ENCODE measurements at regions not wholly inside any gene's neighbourhood (a gene's known extent, or its start where the extent isn't known, plus 50 kb on each side); places are given as distances from the start of the nearest gene placed in this dataset.
"Not testable (repeated sequence)": the region's sequence is repeated elsewhere in the genome, so short reads cannot be mapped to it uniquely, and the experiment has no call there.

- DNase-seq = no peak
These were observed 803.6 kb upstream of the ADGRL3 start for GRCh38 chr4:60396341-60397049.

GRCh38 chr4:60400593-60400992 is 799.5 kb upstream of the ADGRL3 start:
- no peak for DNase-seq

DNA sequence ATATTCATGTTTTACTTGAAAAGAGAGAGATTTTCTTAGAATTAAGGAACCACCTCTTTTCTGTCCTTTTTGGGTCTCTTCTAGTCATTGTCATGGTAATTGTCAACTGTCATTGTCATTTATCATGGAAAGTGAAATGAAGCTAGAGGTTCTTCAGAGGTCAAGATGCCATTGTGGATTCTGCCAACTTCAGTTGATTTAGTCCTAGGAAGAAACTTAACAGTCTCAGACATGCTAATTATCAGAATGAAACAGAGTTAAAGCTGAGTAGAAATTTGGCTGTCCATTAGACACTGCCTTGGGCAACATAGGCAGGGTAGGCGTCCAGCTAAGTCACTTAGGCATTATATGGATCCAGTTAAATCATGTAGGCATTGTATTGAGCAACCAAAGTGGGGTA is 796.1 kb upstream of the ADGRL3 start:
- no peak for DNase-seq

- no peak for DNase-seq
These were observed 777.7 kb upstream of the ADGRL3 start for GRCh38 chr4:60422439-60422838.

DNA sequence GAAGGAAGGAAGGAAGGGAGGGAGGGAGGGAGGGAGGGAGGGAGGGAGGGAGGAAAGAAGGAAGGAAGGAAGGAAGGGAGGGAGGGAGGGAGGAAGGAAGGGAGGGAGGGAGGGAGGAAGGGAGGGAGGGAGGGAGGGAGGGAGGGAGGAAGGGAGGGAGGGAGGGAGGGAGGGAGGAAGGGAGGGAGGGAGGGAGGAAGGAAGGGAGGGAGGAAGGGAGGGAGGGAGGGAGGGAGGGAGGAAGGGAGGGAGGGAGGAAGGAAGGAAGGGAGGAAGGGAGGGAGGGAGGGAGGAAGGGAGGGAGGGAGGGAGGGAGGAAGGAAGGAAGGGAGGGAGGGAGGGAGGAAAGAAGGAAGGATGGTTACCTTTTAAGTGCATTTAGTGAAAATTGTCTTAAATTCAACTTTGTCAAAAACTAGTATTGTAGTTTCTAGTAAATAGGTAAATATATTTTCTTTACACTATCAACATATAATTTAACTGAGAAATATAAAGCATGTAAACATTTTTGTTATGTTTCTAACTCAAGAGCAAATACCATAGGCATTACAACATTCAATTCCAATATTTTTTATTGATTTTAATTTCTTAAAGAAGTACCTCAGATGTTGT is 776.4 kb upstream of the ADGRL3 start:
- not testable (repeated sequence) for DNase-seq

GRCh38 chr4:60432911-60433310 is 767.2 kb upstream of the ADGRL3 start:
- DNase-seq = no peak

- DNase-seq = no peak
These were observed 757.1 kb upstream of the ADGRL3 start for GRCh38 chr4:60443068-60443467.

DNA sequence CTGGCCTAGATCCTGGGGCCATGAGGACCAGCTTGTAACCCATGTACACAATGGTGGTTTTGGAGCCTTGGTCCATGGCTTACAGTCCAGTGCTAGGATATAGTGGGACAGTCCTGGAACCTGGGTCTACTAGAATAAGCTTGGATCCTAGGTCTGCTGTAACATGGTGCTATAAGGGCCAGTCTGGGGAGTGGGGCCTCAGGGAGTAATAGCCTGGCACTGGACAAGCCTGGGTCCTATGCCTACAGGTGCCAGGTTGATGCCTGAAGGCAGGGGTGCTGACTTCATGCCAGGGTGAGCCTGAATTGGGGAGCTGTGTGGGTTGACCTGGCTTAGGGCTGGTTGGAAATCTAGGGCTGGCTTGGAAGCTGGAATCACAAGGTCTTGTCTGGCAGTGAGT is 756.3 kb upstream of the ADGRL3 start:
- no peak for DNase-seq

GRCh38 chr4:60450054-60450453 is 750.1 kb upstream of the ADGRL3 start:
- DNase-seq = no peak

DNA sequence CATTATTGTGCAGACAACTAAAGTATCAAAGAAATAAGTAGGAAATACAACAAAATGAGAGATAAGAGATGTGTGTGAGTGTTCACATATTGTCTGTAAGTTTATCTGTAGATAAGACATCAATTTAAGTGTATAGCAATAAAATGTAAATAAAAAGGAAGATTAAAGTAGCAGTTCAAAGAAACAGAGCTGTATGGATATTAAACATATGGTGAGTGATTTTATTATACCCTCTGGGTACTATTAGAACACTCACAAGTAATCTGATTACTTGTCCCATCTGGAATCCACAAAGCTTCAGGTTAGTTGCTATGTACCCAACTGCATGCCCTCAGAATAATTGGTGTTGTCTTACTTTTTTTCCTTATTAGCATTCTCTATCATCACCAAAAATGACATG is 747.9 kb upstream of the ADGRL3 start:
- DNase-seq = no peak

DNA sequence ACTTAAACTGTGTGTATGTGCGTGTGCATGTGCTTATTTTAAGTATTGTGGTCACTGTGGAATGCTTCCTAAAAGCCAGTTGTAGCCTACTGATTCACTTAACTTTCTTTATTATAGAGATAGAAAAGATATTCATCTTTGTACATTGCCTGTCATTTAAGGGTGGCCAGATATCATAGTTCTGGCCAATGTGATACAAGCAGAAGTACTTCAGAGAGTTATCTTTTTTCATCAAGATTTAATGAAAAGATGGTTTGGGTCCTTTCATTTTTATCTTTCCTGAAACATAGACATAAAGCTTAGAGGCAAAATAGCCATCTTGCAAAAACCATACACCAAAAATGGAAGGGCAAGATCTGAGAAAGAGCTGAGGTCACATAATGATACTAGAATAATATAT is 744.7 kb upstream of the ADGRL3 start:
- no peak for DNase-seq

DNA sequence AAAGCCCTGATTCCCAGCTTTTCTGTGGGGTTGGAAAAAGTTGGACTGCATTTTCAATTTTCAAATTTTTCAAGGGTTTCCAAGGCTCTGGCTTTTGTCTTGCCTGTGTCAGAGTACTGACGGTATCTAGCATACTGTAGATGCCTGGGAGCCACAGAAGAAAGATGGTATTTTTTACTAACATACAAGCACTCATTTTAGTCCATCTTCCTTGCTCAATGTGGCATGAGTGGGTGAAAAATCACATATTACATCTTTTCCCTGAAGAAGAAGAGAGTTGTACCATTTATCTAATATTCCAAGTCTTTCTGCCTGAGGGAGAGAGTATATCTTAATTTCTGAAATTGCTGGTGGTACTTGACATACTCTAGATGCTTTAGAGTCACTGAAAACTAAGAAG is 738.6 kb upstream of the ADGRL3 start:
- no peak for DNase-seq

DNA sequence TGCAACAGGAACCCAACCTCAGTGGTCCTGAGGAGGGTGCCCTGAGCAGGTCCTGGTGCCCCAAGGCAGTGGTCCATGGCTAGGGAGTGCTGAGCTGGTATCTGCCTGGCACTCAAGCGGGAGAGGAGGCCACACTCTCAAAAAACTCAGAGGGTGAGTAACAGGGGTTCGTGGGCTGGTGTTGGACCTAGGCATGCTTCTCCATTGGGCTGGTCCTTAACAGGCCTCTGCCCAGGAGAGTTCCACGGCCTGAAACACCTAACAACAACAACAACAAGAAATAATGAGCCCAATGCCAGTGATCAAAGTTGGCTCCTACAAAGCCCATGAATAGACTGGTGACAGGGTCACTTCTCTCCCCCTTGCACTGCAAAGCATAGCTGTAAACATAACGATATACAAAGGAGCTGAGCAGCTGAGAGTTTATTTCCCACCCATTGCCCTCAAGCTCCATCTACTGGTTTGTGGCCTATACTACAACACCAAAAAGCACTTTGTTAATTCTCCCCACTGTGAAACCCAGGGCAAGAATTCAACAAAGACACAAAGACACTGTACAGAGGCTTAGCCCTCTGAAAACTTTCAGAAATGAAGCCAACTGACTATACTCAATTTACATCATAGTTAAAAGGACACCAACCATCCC is 736.1 kb upstream of the ADGRL3 start:
- no peak for DNase-seq

GRCh38 chr4:60482921-60483351 is 717.2 kb upstream of the ADGRL3 start:
- no peak for DNase-seq

DNA sequence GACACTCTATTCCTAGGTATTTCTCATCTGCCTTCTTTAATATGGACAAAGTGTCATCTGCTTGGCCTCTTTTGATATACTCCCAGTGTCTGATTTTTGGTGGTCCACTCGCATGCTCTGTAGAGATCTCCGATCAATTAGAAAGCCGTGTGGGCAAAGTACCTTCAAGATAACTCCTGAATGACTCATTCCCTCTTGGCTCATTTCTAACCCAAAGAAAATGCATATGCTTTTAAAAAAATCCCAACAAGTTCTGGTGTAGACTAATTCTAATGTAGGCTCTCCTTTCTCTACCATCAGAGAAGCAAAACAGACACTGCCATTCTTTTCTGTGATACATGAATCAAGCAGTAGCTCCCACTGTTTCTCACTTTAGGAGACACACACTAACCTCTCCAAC is 714.9 kb upstream of the ADGRL3 start:
- no peak for DNase-seq

- DNase-seq = not testable (repeated sequence)
These were observed 712.9 kb upstream of the ADGRL3 start for GRCh38 chr4:60487118-60487761.

DNA sequence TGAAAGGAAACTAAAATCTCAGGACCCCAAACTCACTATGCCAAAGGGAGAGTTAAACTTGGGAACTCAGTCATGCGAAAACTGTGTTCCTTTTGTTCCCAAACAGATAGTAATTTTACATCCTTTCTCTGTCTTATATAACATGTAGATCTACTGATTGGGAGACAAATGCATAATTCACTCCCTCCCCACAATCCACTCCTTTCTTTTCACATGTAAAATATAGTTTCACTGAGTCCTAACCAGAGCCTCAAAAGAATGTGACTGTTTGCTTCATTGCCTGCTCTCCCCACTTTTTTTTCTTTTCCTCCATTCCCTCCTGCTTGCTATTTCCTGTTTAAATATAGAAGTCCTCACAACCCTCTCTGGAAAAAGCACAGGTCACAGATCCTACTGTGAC is 699.3 kb upstream of the ADGRL3 start:
- DNase-seq = no peak

- DNase-seq = no peak
These were observed 697.4 kb upstream of the ADGRL3 start for GRCh38 chr4:60502733-60503132.

GRCh38 chr4:60506061-60506460 is 694.1 kb upstream of the ADGRL3 start:
- DNase-seq = no peak

- no peak for DNase-seq
These were observed 677.9 kb upstream of the ADGRL3 start for GRCh38 chr4:60522265-60522664.

GRCh38 chr4:60531776-60532379 is 668.2 kb upstream of the ADGRL3 start:
- DNase-seq = no peak

DNA sequence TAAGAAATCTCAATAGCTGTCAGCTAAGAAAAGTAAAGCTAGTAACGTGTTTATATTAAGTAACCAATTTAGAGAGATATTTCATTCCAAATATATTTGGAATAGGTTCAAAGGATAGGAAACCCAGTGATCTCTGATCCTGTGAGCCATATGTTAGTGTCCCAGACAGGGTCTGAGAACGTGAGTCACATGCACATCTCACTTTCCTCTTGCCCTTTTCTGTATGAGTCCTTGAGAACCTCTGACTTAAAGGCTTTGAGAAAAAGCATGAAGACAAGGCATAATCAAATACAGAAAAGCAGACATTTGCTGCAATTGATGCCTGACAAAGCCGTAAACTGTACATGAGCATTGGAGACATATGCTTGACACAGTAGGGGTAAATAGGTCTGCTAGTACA is 655.1 kb upstream of the ADGRL3 start:
- no peak for DNase-seq

- no peak for DNase-seq
These were observed 637.8 kb upstream of the ADGRL3 start for GRCh38 chr4:60562334-60562733.

DNA sequence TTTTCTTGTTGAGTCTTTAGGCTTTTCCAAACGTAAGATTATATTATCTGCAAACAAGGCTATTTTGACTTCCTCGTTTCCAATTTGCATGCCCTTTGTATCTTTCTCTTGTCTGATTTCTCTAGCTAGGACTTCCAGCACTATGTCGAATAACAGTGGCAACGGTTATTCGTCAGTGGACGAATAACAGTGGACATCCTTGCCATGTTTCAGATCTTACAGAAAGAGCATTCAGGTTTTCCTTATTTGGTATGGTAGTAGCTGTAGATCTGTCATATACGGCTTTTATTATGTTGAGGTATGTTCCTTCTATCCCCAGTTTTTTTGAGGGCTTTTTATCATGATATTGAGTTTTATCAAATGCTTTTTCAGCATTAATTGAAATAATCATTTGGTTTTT is 634.6 kb upstream of the ADGRL3 start:
- DNase-seq = no peak
